ENCODE measurements at regions not wholly inside any gene's neighbourhood (a gene's known extent, or its start where the extent isn't known, plus 50 kb on each side); places are given as distances from the start of the nearest gene placed in this dataset.

GRCh38 chr16:11447272-11447671, 102.0 kb downstream of the RMI2 start (continued):
- TF ChIP-seq MLXIP (CRISPR knock-in tag; IDR thresholded peaks at IDR 0.05; ENCODE audit: borderline replicate concordance) (no peak), ZNF224 (CRISPR knock-in tag; IDR thresholded peaks at IDR 0.05) (no peak), ZNF891 (CRISPR knock-in tag; IDR thresholded peaks at IDR 0.05) (no peak), MBNL3 (CRISPR knock-in tag; conservative IDR thresholded peaks at IDR 0.05) (no peak), GRHL1 (CRISPR knock-in tag; conservative IDR thresholded peaks at IDR 0.05) (no peak), SIN3A (IDR thresholded peaks at IDR 0.05; ENCODE audit: borderline replicate concordance, low read depth, low read length) (no peak), E2F5 (CRISPR knock-in tag; conservative IDR thresholded peaks at IDR 0.05) (no peak), ZFP36L1 (CRISPR knock-in tag; IDR thresholded peaks at IDR 0.05) (no peak), TAF15 (IDR thresholded peaks at IDR 0.05; ENCODE audit: low read depth, low read length, poor library complexity, severe bottlenecking) (no peak), ZKSCAN8 (CRISPR knock-in tag; IDR thresholded peaks at IDR 0.05; ENCODE audit: borderline replicate concordance) (no peak), NKX3-1 (CRISPR knock-in tag; IDR thresholded peaks at IDR 0.05) (no peak)

Data from HepG2 (cell line).